Gastrocnemius medialis (tissue), 4 donors: ENCODE measurements at regions not wholly inside any gene's neighbourhood (a gene's known extent, or its start where the extent isn't known, plus 50 kb on each side); places are given as distances from the start of the nearest gene placed in this dataset.

Experiments
- ATAC-seq, 2 donors: fragments of 150-250 bp; one replicate each; pipeline ENCODE4 v1.9.1; 2016
- DNase-seq, 2 donors: peaks; one replicate each; pipeline ENCODE4 v3.0.0-alpha.2; 2019
- H3K27ac ChIP-seq, 4 donors: fragments of 200-600 bp; sonication (generic); 1 replicate in 1 of 4; 2 replicates in 3 of 4; pipeline ENCODE4 v1.5.1; 2016 to 2018; ENCODE audit warnings: mild to moderate bottlenecking in 2 of 4, moderate library complexity in 1 of 4
- H3K27me3 ChIP-seq, 3 donors: fragments of 200-600 bp; sonication (generic) in 2 of 3; 1 replicate in 1 of 3; 2 replicates in 2 of 3; pipeline versions ENCODE4 v1.5.1 to v1.6.0; 2016 to 2019; ENCODE audit warnings: mild to moderate bottlenecking in 1 of 3, moderate library complexity in 1 of 3
- H3K36me3 ChIP-seq, 2 donors: fragments of 200-600 bp; sonication (generic) in 1 of 2; one replicate each; pipeline ENCODE4 v1.5.1; 2017 to 2018
- H3K4me1 ChIP-seq, 2 donors: fragments of 200-600 bp; sonication (generic) in 1 of 2; one replicate each; pipeline ENCODE4 v1.5.1; 2016 to 2017; ENCODE audit warnings: mild to moderate bottlenecking in 2 of 2
- H3K4me3 ChIP-seq, 4 donors: fragments of 200-600 bp; sonication (generic) in 3 of 4; 1 replicate in 1 of 4; 2 replicates in 3 of 4; pipeline ENCODE4 v1.5.1; 2016 to 2019; ENCODE audit warnings: mild to moderate bottlenecking in 2 of 4
- H3K9me3 ChIP-seq, 3 donors: fragments of 200-600 bp; sonication (generic) in 2 of 3; 1 replicate in 1 of 3; 2 replicates in 2 of 3; pipeline ENCODE4 v1.5.1; 2016 to 2019
- POLR2A ChIP-seq, 2 donors: fragments of 450-650 bp; IDR thresholded peaks; one replicate each; pipeline ENCODE4 v1.6.1; 2017; ENCODE audit warnings: antibody characterized with exemption in 2 of 2, mild to moderate bottlenecking in 2 of 2, moderate library complexity in 2 of 2
- in situ Hi-C, 4 donors: fragments of 200-750 bp; cut with MboI; loops; one replicate each; pipeline versions ENCODE4 v1.15.0 to v1.8.0; 2017; ENCODE audit warnings: low sequenced_read_pairs in 4 of 4
- intact Hi-C: fragments of 100-400 bp; cut with DNase I; formaldehyde crosslinking; loops from one replicate; pipeline ENCODE4 v1.15.1; 2023; ENCODE audit warnings: low total_unique reads
- TF ChIP-seq, protein P1 (sequence below), 5 experiments: fragments of 450-650 bp in 3 of 5; fragments of 200-600 bp in 2 of 5; sonication (generic) in 2 of 5; IDR thresholded peaks in 4 of 5; conservative IDR thresholded peaks in 1 of 5; 1 replicate in 4 of 5; 2 replicates in 1 of 5; pipeline ENCODE4 v1.5.1; 2016 to 2019; ENCODE audit warnings: antibody characterized with exemption in 5 of 5, mild to moderate bottlenecking in 3 of 5, moderate library complexity in 3 of 5

DNA sequence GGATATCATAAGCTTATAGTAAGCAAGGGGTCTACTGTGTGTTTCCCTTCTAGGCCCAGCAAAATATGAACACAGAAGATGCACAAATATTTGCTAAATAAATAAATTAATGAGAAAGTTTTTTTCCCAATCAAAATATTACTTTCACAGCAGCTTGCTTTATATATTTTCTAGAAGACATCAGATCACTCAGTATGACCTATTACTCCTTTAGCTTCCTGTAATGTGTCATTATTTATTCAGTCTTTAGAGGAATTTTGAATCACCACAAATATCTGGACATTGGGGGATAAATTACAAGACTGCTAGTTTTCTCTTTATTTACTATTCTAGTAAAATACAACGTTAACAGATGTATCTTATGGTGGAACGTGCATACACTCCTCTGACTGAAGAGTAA lies 765.8 kb upstream of the POM121L12 start:
- intact Hi-C loops (no loop called here), in situ Hi-C loops (no loop called here)
- H3K27me3 ChIP-seq: no peaks in the 10 kb centered on the region

DNA sequence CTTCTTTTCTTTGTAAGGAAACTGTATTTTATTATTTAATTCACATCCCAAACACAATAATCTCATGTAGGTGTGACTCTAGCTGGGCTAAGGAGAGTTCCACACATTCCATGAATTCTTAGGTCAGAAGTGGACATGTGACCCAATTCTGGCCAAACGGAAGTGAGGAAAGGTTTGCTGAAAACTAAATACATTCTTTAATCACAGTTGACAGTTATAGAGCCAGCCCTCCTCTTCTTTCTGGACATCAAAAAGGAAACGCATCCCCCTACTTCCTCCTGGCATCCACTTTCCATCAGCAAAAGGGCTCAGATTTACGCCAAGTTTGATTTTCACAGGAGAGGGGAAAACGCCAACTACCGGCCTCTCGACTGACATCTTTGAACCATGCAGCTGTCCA lies 774.4 kb upstream of the POM121L12 start:
- in situ Hi-C loops: no loop called here
- H3K4me1 ChIP-seq: no peaks in the 10 kb centered on the region
- no peaks in the 10 kb centered on the region for H3K36me3 ChIP-seq
- intact Hi-C loops: no loop called here
- ATAC-seq (no peak), DNase-seq (no peak)
- no peaks in the 10 kb centered on the region for H3K9me3 ChIP-seq
- no peak overlapping the region for H3K27ac ChIP-seq
- no peak overlapping the region for H3K4me3 ChIP-seq
- H3K27me3 ChIP-seq: no peaks in the 10 kb centered on the region
- TF ChIP-seq POLR2A (IDR thresholded peaks at IDR 0.05): no peak
- TF ChIP-seq, protein P1, sequence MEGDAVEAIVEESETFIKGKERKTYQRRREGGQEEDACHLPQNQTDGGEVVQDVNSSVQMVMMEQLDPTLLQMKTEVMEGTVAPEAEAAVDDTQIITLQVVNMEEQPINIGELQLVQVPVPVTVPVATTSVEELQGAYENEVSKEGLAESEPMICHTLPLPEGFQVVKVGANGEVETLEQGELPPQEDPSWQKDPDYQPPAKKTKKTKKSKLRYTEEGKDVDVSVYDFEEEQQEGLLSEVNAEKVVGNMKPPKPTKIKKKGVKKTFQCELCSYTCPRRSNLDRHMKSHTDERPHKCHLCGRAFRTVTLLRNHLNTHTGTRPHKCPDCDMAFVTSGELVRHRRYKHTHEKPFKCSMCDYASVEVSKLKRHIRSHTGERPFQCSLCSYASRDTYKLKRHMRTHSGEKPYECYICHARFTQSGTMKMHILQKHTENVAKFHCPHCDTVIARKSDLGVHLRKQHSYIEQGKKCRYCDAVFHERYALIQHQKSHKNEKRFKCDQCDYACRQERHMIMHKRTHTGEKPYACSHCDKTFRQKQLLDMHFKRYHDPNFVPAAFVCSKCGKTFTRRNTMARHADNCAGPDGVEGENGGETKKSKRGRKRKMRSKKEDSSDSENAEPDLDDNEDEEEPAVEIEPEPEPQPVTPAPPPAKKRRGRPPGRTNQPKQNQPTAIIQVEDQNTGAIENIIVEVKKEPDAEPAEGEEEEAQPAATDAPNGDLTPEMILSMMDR (IDR thresholded peaks at IDR 0.05 in 4 of 5, conservative IDR thresholded peaks at IDR 0.05 in 1 of 5): no peak

More for the DNA sequence above, 765.8 kb upstream of the POM121L12 start:
- DNase-seq: no peak
- Histone ChIP-seq H3K9me3 (no peaks in the 10 kb centered on the region), H3K4me1 (no peaks in the 10 kb centered on the region), H3K27ac (no peak overlapping the region), H3K4me3 (no peak overlapping the region), H3K36me3 (no peaks in the 10 kb centered on the region)
- ATAC-seq: no peak
- no peak for TF ChIP-seq POLR2A (IDR thresholded peaks at IDR 0.05)

DNA sequence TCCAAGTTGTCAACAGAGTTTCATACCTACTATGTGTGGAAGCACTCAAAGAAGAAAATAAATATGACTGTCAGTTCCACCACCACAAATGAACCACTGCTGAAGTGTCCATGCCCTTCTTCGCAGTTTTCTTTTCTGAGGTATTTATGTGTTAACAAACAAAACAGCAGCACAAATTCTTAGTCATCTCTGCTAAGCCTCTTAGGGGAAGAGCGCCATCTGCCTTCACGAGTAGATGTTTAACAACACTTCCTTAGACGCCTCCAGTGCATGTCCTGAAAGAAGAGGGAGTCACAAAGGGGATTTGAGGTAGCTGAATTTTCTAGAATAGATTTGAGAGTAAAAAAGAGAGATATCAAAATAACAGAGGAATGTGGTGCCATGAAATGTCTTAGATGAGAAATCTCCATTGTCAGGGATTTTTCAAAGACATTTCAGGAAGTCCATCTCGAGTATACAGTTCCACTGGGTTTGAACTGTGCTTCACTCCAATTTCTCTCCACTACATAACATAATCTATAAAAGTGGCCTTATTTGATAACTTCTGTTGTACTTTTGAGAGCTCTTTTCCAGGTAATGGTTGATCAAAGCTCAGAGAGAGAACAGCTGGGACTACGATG lies 775.3 kb upstream of the POM121L12 start:
- Histone ChIP-seq H3K9me3 (no peaks in the 10 kb centered on the region), H3K4me3 (no peak overlapping the region), H3K4me1 (no peaks in the 10 kb centered on the region), H3K36me3 (no peaks in the 10 kb centered on the region), H3K27ac (no peak overlapping the region), H3K27me3 (no peaks in the 10 kb centered on the region)
- ATAC-seq (no peak), DNase-seq (no peak)
- no peak for TF ChIP-seq POLR2A (IDR thresholded peaks at IDR 0.05)
- TF ChIP-seq, protein P1 (IDR thresholded peaks at IDR 0.05 in 4 of 5, conservative IDR thresholded peaks at IDR 0.05 in 1 of 5): no peak
- in situ Hi-C loops: no loop called here
- intact Hi-C loops: no loop called here

DNA sequence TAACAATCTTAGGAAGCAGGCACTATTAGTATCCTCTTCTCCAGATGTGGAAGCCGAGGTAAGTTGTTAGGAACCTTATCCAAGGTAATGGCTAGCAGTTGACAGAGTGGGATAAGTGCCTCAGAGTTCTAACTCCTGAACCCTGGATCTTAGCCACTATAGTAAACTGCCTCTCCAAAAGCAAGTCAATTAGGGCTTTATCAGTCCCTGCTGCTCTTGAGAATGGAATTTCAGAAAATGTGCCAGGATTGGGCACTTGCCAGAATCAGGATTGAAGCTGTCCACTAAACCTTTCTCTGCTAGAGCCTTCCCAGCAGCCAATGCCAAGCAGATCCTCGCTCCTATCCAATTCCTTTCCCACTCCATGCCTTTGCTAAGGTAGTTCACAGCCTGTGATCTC lies 777.5 kb upstream of the POM121L12 start:
- no peak overlapping the region for H3K27ac ChIP-seq
- H3K4me1 ChIP-seq: no peaks in the 10 kb centered on the region
- intact Hi-C loops: no loop called here
- H3K36me3 ChIP-seq: no peaks in the 10 kb centered on the region
- no peaks in the 10 kb centered on the region for H3K9me3 ChIP-seq
- in situ Hi-C loops: no loop called here
- H3K27me3 ChIP-seq: no peaks in the 10 kb centered on the region
- DNase-seq (no peak), ATAC-seq (no peak)
- H3K4me3 ChIP-seq: no peak overlapping the region
- no peak for TF ChIP-seq POLR2A (IDR thresholded peaks at IDR 0.05)
- TF ChIP-seq, protein P1 (IDR thresholded peaks at IDR 0.05 in 4 of 5, conservative IDR thresholded peaks at IDR 0.05 in 1 of 5): no peak

DNA sequence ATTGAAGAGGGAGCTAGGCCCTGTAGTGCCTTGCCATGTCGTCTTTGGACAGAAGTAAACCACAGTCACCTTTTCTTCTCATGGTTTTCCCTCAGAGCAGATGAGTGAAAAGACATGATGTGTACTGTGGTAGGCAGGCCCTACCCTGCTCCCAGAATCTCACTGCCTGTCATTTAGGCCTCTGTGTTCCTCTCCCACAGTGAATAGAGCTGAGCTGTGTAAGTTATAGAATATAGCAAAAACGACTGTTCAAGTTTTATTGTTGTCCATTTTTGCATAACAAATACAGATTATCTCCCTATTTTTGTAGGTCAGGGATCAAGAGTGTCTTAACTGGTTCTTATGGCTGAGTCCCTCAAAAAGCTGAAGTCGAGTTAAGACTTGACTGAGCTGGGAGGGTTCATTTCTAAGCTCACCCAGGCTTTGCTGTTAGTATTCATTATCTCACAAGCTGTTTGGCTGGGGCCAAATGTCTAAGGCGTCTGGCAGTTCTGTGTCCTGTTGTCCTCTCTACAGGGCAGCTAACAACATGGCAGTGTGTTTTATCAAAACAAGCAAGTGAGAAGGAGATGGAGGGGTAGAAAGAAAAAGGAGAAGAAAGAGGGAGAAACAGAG lies 780.9 kb upstream of the POM121L12 start:
- no peak for TF ChIP-seq POLR2A (IDR thresholded peaks at IDR 0.05)
- TF ChIP-seq, protein P1 (IDR thresholded peaks at IDR 0.05 in 4 of 5, conservative IDR thresholded peaks at IDR 0.05 in 1 of 5): no peak
- intact Hi-C loops: no loop called here
- H3K4me3 ChIP-seq: no peak overlapping the region
- H3K27ac ChIP-seq: no peak overlapping the region
- H3K4me1 ChIP-seq: no peaks in the 10 kb centered on the region
- DNase-seq (no peak), ATAC-seq (no peak)
- H3K36me3 ChIP-seq: no peaks in the 10 kb centered on the region
- H3K9me3 ChIP-seq: no peaks in the 10 kb centered on the region
- H3K27me3 ChIP-seq: no peaks in the 10 kb centered on the region
- in situ Hi-C loops: no loop called here
